SK-MEL-5 (cell line): ENCODE measurements at regions not wholly inside any gene's neighbourhood (a gene's known extent, or its start where the extent isn't known, plus 50 kb on each side); places are given as distances from the start of the nearest gene placed in this dataset.

Source experiments
- small RNA-seq, 2 experiments: library from RNA; depleted of rRNA; stranded (forward); fragments of <200 nt; gene quantifications; one replicate each; pipeline ENCODE3, GENCODE V24; 2014

Small RNA genes in the stretch of these regions (small RNA-seq; reads per million reads assigned to genes)
- 0 to 0.02 reads per million in 2 experiments for gene RN7SL50P
